ENCODE measurements at regions not wholly inside any gene's neighbourhood (a gene's known extent, or its start where the extent isn't known, plus 50 kb on each side); places are given as distances from the start of the nearest gene placed in this dataset.

- TF ChIP-seq CTCF (IDR thresholded peaks at IDR 0.05; ENCODE audit: low read depth, low read length, missing input control) (no peak), MAX (IDR thresholded peaks at IDR 0.05) (no peak), REST (IDR thresholded peaks at IDR 0.05) (no peak)
Measured at GRCh38 chr5:124090115-124090514, 578.1 kb downstream of the CSNK1G3 start.
